ENCODE measurements at regions not wholly inside any gene's neighbourhood (a gene's known extent, or its start where the extent isn't known, plus 50 kb on each side); places are given as distances from the start of the nearest gene placed in this dataset.

- TF ChIP-seq POLR2A (IDR thresholded peaks at IDR 0.05; ENCODE audit: low read depth) = no peak
- no peak for TF ChIP-seq CTCF (IDR thresholded peaks at IDR 0.05)
- no peak for TF ChIP-seq POLR2AphosphoS5 (IDR thresholded peaks at IDR 0.05)
Measured at GRCh38 chr13:76620036-76620435, 266.2 kb downstream of the KCTD12 start.
